ENCODE measurements at regions not wholly inside any gene's neighbourhood (a gene's known extent, or its start where the extent isn't known, plus 50 kb on each side); places are given as distances from the start of the nearest gene placed in this dataset.

GRCh38 chr14:42014301-42014700 is 407.6 kb downstream of the LRFN5 start:
- TF ChIP-seq ZNF114 (CRISPR knock-in tag; IDR thresholded peaks at IDR 0.05) (no peak), EZH2 (IDR thresholded peaks at IDR 0.05; ENCODE audit: low read depth, unreplicated experiment) (no peak), JUNB (IDR thresholded peaks at IDR 0.05; ENCODE audit: unreplicated experiment) (no peak), ZNF462 (CRISPR knock-in tag; IDR thresholded peaks at IDR 0.05) (no peak), STAT1 (IDR thresholded peaks at IDR 0.05; ENCODE audit: unreplicated experiment) (no peak), CREB1 (CRISPR knock-in tag; IDR thresholded peaks at IDR 0.05; ENCODE audit: low read depth) (no peak), POLR2AphosphoS5 (IDR thresholded peaks at IDR 0.05; ENCODE audit: low read depth) (no peak)
- no peak overlapping the region for H3K4me3 ChIP-seq
- Mint-ChIP-seq H3K4me3 (no peak overlapping the region), H3K4me1 (no peaks in the 10 kb centered on the region), H3K36me3 (ENCODE audit: low read depth) (no peaks in the 10 kb centered on the region), H3K27me3 (ENCODE audit: insufficient read depth, low read depth, poor library complexity) (peaks cover 3% of the 10 kb centered on the region), H3K9me3 (no peaks in the 10 kb centered on the region), H3K27ac (no peak overlapping the region)
- H3K4me2 ChIP-seq = no peak overlapping the region
- peak overlapping the region; percentile 57 for H2AFZ ChIP-seq
- no peaks in the 10 kb centered on the region for H3K27me3 ChIP-seq (ENCODE audit: insufficient read depth)
- H4K20me1 ChIP-seq (replicated peaks; ENCODE audit: insufficient read depth) = peaks cover 2% of the 10 kb centered on the region; the same call in 1 of the 2 replicates
- no peaks in the 10 kb centered on the region for H3K4me1 ChIP-seq (ENCODE audit: insufficient read depth)
- H3K36me3 ChIP-seq (ENCODE audit: insufficient read depth) = no peaks in the 10 kb centered on the region
- H3K9me2 ChIP-seq (ENCODE audit: insufficient read depth) = no peaks in the 10 kb centered on the region
- DNase-seq (ENCODE audit: low spot score) (no peak), ATAC-seq (no peak)
- no peaks in the 10 kb centered on the region for H3F3A ChIP-seq (replicated peaks; ENCODE audit: low read depth)
- H3K79me2 ChIP-seq (replicated peaks; ENCODE audit: insufficient read depth) = no peaks in the 10 kb centered on the region
- no peak overlapping the region for H3K27ac ChIP-seq (ENCODE audit: low read depth)

GRCh38 chr14:42013559-42013958 is 406.9 kb downstream of the LRFN5 start:
- ATAC-seq (no peak), DNase-seq (ENCODE audit: low spot score) (no peak)
- no peak overlapping the region for H3K27ac ChIP-seq (ENCODE audit: low read depth)
- TF ChIP-seq POLR2AphosphoS5 (IDR thresholded peaks at IDR 0.05; ENCODE audit: low read depth) (no peak), NANOG (IDR thresholded peaks at IDR 0.05; ENCODE audit: borderline replicate concordance) (no peak), ZNF462 (CRISPR knock-in tag; IDR thresholded peaks at IDR 0.05) (no peak)

More at GRCh38 chr14:42013559-42013958, 406.9 kb downstream of the LRFN5 start:
- Histone ChIP-seq H3F3A (replicated peaks; ENCODE audit: low read depth) (no peaks in the 10 kb centered on the region), H3K4me1 (ENCODE audit: insufficient read depth) (no peaks in the 10 kb centered on the region), H2AFZ (no peak overlapping the region), H3K4me2 (no peak overlapping the region), H4K20me1 (replicated peaks; ENCODE audit: insufficient read depth) (peaks cover 2% of the 10 kb centered on the region; the same call in 1 of the 2 replicates), H3K36me3 (ENCODE audit: insufficient read depth) (no peaks in the 10 kb centered on the region), H3K9me2 (ENCODE audit: insufficient read depth) (no peaks in the 10 kb centered on the region), H3K4me3 (no peak overlapping the region), H3K27me3 (ENCODE audit: insufficient read depth) (no peaks in the 10 kb centered on the region), H3K79me2 (replicated peaks; ENCODE audit: insufficient read depth) (no peaks in the 10 kb centered on the region)
- Mint-ChIP-seq H3K9me3 (no peaks in the 10 kb centered on the region), H3K27ac (no peak overlapping the region), H3K4me1 (no peaks in the 10 kb centered on the region), H3K4me3 (no peak overlapping the region), H3K27me3 (ENCODE audit: insufficient read depth, low read depth, poor library complexity) (peaks cover 3% of the 10 kb centered on the region), H3K36me3 (ENCODE audit: low read depth) (no peaks in the 10 kb centered on the region)

Measured in GM23338 (cell line).